ENCODE measurements at regions not wholly inside any gene's neighbourhood (a gene's known extent, or its start where the extent isn't known, plus 50 kb on each side); places are given as distances from the start of the nearest gene placed in this dataset.
"Not testable (repeated sequence)": the region's sequence is repeated elsewhere in the genome, so short reads cannot be mapped to it uniquely, and the experiment has no call there.

DNA sequence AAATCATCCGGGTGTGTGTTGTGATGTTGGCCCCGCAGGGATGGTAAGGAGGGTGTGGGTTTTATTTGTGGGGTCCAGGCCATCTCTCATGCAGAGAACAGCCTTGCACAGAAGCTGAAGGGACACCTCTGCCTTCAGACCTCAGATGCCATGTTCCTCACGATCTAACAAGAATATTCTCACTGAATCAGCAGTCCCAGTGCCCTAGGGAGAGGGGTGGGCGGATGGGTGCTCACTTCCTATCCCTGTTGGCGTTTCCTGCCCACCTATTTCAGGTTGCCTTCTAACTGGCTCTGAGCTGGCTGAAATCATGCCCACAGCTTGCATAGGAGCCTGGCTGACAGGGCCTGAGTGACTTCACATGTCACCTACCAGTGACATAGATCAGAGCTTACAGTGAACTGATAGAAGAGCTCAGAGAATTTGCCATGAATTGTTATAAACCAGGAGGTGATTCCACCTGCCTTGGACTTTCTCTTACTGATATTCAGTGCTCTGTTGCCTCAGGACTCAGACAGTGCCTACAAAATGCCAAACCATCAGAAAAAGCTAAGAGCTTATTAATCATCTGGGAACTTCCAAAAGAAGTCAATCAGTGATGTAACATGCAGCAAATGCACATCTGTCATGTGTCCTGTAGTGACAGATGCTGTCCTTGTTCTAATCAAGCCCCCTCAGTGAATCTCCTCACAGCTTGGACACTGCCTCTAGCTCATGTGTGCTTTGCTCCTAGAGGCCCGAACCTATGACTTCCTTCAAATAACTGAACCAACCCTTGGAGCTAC, 186.8 kb upstream of the ADRA1D start:
- DNase-seq (ENCODE audit: low read depth in 2 of 2), result no peak

GRCh38 chr20:4435225-4435624, 186.1 kb upstream of the ADRA1D start:
- DNase-seq (ENCODE audit: low read depth in 2 of 2), result no peak

DNA sequence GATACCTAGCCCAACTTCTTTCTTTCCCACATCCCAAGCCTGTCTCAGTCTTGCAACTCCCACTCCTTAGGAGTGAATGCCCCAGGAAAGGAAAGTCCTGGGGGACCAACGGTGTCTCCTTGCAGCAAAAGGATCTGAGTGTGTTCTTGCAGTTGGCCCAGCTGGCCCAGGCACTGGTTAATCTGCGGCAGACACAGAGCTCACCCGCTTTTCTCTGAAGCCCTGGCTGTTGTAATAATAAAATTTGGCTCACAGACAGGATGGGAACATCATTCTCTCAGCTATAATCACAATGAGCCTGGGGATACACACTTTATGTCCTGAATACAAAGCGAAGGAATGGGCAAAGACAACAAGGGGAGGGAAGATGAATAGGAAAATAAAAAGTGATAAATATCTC, 185.6 kb upstream of the ADRA1D start:
- DNase-seq (ENCODE audit: low read depth in 2 of 2), result no peak

GRCh38 chr20:4431446-4431845, 182.4 kb upstream of the ADRA1D start:
- DNase-seq (ENCODE audit: low read depth in 2 of 2), result no peak

- DNase-seq (ENCODE audit: low read depth in 2 of 2), result not testable (repeated sequence)
Observed at GRCh38 chr20:4430826-4431225, 181.7 kb upstream of the ADRA1D start.

DNA sequence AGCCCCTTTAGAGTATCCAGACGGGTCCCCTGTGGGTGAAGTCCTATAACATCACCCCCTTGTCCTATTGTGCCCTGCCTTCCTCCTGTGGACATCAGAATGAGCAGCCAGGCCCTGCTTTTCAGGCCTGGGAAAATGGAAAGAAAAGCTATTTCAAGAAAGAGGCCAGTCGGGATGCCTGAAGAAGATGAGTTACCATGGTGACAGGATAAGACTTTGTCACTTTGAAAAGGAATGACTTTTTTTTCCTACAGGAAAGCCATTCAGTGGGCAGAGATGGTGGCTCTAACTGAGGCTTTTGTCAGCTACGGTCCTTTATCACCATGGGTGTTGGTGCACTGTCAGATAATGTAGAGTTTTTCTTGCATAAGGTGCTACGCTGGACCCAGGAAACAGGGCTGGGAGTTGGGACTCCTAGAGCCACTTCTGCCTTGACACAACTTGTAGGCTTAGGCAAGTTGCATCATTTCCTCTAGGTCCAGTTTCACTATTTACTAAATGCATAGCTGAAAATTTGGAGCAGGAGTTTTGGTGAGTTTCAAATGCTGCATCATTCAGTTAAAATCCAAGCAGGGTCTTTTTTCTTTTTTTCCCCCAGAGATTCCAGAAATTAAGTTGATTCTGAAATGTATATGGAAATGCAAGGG, 179.0 kb upstream of the ADRA1D start:
- DNase-seq (ENCODE audit: low read depth in 2 of 2), result no peak

DNA sequence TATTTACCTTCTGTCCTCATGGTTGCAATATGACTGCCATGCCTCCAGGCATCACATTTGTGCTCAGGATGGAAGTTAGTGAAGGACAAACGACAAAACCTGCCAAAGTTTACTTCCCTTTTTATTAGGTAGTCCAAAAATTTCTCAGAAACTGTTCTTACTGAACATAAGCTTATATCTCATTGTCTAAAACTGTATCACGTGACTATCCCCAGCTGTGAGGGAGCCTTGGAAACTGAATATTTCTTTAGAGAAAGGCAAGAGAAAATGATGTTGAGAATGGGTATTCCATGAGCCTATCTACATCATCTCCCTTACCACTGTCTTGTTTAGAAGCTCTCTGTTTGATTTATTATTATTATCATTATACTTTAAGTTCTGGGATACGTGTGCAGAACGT, 169.1 kb upstream of the ADRA1D start:
- DNase-seq (ENCODE audit: low read depth in 2 of 2), result no peak

DNA sequence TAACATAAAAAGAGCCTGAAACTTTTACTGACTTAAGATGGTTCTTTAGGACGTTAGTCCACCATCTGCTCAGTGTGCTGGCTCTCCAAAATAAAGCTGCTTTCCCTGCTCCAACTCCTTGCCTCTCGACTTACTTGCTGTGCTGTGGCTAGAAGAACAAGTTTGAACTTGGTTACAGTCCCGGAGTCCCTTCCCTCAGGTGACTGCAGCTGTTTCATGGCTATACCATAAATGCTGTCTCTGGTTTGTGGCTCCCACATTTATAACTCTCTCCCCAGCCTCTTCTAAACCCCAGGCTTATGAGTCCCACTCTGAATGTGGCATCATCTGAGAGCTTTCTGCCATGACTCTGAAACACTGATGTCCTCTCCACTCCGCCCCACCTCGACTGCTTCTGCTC, 166.2 kb upstream of the ADRA1D start:
- no peak for DNase-seq (ENCODE audit: low read depth in 2 of 2)

DNA sequence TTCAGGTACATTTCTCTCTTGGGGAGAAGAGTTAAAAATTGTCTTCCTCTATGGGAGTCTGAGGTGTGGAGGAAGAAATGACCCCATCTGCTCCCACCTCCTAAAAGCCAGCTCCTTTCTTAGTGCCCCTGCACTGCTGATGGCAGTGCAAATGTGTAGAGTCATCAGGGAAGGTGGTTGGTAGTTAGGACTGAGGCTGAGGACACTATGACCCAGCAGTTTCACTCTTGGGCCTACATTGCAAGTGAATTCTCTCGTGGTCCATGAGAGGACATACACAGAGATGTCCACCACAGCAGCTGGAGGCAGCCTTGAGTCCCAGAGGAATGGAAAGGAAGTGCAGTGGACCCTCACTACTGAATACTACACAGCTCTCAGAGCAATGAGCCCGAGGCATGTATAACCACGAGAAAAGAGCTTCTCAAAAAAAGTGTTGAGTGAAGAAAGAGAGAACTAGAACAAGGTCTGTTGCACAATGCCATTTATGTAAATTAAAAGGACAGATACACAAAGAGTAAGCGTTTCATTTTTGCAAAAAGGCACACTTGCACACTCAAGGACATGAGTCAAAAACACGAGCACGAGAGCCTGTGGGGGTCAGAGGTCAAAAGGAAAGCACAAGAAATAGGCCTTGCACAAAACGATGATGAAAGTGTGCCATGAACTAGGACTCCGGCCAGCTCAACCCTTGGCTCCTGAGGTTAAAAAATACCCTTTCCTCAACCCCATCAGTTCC, 164.4 kb upstream of the ADRA1D start:
- no peak for DNase-seq (ENCODE audit: low read depth in 2 of 2)

- DNase-seq (ENCODE audit: low read depth in 2 of 2), result no peak
Observed at GRCh38 chr20:4412216-4412615, 163.1 kb upstream of the ADRA1D start.

GRCh38 chr20:4411744-4412143, 162.7 kb upstream of the ADRA1D start:
- DNase-seq (ENCODE audit: low read depth in 2 of 2), result no peak

GRCh38 chr20:4406627-4407026, 157.5 kb upstream of the ADRA1D start:
- DNase-seq (ENCODE audit: low read depth in 2 of 2), result no peak

GRCh38 chr20:4401601-4402000, 152.5 kb upstream of the ADRA1D start:
- DNase-seq (ENCODE audit: low read depth in 2 of 2), result no peak

GRCh38 chr20:4384961-4385360, 135.9 kb upstream of the ADRA1D start:
- DNase-seq (ENCODE audit: low read depth in 2 of 2), result no peak

DNA sequence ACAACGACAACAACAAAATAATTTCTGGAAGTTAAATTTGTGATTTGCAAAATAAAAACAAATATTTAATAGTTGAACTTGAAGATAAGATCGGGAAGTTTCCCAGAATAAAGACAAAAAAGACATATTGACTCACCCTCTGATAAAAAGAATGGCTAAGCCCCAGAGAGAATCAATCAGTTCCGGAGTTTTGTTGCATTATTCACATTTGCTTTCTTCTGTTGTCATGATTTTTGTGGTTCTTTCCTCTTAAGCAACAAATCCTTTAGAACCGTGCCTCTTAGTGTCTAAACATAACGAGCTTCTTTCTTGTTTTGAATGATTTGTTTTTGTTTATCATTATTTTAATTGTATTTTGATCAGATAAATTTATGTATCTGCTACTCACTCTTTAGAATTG, 134.9 kb upstream of the ADRA1D start:
- DNase-seq (ENCODE audit: low read depth in 2 of 2), result no peak

DNA sequence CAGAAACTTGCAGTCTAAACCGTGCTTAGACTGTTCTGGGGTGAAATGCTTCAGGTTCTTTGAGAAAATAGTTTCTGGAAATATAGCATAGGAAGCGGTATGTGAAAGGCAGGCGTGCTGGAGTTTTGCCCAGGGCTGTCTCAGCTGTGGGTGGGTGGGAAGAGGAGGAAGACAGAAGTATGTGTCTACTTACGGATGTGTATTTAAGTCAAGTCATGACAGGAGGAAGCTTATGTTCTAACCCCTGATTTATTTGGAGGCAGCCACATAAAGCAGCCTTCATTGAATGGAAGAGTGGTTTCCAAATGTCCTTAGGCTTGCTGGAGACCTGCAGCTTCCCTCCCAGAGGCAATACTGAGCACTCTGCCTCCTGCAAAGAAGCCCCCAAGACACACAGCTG, 126.8 kb upstream of the ADRA1D start:
- no peak for DNase-seq (ENCODE audit: low read depth in 2 of 2)

DNA sequence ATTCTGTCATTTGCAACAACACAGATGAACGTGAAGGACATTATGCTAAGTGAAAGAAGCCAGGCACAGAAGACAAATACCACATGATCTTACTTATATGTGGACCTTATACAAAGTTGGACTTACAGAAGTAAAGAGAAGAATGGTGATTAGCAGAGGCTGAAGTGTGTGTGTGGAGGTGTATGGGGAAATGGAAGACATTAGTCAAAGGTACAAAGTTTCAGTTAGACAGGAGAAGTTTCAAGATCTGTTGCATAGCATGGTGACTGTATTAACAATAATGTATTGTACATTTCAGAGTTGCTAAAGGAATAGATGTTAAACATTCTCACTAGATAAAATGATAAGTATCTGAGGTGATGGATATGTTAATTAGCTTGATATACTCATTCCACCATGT, 124.4 kb upstream of the ADRA1D start:
- no peak for DNase-seq (ENCODE audit: low read depth in 2 of 2)

DNA sequence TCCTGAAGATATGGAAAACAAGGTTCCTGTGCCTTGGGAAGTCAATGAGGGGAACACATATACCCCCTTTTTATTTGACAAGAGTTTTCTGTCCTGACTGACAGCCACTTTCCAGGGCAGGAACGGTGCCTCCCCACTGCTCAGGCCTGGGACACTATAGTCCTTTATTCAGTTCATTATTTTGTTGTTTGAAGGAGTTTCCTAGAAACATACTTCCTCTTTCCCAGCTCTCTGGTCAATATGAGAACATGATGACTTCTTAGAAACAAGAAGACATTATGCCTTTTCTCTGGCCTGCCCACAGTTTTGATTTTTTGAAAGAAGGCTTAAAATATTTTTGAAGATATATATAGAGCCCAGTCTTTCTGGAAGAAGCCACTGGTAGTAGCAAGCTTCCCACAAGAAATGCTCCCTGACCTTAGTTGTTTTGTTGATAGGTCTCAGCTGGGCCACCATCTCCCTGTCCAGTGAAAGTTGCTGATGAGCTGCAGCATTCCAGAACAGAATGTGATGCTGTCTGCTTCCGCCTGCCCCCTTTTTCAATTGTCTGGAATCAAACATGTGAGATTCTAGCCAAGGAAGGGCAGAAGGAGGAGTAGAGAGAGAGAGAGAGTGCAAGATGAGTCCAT, 122.7 kb upstream of the ADRA1D start:
- no peak for DNase-seq (ENCODE audit: low read depth in 2 of 2)

DNA sequence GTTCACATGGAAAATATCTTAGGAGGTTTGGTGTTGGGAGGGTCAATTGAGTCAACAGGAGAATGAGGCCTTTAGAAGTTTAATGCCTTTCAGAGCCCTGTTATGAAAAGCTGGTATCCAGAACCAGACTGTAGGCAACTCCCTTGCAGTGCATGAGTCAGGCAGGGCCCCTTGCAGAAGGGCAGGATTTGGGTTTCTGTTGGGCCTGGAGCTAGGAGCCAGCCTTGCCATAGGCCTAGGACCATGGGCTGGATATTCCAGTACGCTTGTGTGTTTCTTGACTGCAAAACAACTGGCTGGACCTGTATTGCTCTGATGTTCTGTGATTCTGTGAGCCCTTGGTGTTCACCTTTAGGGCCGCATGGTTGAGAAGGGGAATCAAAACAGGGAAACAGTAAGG, 121.8 kb upstream of the ADRA1D start:
- no peak for DNase-seq (ENCODE audit: low read depth in 2 of 2)

DNA sequence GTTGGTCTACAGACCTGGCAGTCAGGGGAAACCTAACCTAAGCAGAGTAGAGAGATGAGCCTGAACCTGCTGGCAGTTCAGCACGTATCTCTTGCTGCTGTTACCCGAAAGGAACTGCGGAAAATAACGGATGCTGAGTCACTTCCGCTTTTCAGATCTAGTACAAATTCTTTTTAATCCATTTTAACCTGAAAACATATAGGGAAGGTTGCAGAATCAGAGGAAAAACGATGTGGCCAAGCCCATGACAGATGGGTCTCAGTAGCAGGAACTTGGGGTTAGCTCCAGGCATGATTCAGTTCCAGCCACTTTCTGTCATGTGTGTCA, 120.7 kb upstream of the ADRA1D start:
- DNase-seq (ENCODE audit: low read depth in 2 of 2), result no peak

GRCh38 chr20:4369119-4369797, 120.2 kb upstream of the ADRA1D start:
- DNase-seq (ENCODE audit: low read depth in 2 of 2), result no peak

- no peak for DNase-seq (ENCODE audit: low read depth in 2 of 2)
Observed at GRCh38 chr20:4366076-4366475, 117.0 kb upstream of the ADRA1D start.
